Cardiac fibroblast (primary cell): ENCODE measurements at regions not wholly inside any gene's neighbourhood (a gene's known extent, or its start where the extent isn't known, plus 50 kb on each side); places are given as distances from the start of the nearest gene placed in this dataset.
A peak's percentile ranks its signal among the peaks of the same experiment; 100 is the strongest.

Experiments
- DNase-seq, 2 donors: peaks; one replicate each; pipeline versions ENCODE4 v3.0.0 to v3.0.0-alpha.2; 2010; ENCODE audit warnings: low read depth in 2 of 2
- H3K4me3 ChIP-seq, 2 donors: replicated peaks in 1 of 2; 1 replicate in 1 of 2; 2 replicates in 1 of 2; pipeline ENCODE4 v1.5.1; 2011; ENCODE audit warnings: low read depth in 2 of 2, low read length in 2 of 2, mild to moderate bottlenecking in 2 of 2, moderate library complexity in 1 of 2
- TF ChIP-seq, protein P1 (sequence below): IDR thresholded peaks from one replicate; pipeline ENCODE4 v1.5.1; 2011; ENCODE audit warnings: low read depth, mild to moderate bottlenecking, low read length, inconsistent platforms

- TF ChIP-seq, protein P1, sequence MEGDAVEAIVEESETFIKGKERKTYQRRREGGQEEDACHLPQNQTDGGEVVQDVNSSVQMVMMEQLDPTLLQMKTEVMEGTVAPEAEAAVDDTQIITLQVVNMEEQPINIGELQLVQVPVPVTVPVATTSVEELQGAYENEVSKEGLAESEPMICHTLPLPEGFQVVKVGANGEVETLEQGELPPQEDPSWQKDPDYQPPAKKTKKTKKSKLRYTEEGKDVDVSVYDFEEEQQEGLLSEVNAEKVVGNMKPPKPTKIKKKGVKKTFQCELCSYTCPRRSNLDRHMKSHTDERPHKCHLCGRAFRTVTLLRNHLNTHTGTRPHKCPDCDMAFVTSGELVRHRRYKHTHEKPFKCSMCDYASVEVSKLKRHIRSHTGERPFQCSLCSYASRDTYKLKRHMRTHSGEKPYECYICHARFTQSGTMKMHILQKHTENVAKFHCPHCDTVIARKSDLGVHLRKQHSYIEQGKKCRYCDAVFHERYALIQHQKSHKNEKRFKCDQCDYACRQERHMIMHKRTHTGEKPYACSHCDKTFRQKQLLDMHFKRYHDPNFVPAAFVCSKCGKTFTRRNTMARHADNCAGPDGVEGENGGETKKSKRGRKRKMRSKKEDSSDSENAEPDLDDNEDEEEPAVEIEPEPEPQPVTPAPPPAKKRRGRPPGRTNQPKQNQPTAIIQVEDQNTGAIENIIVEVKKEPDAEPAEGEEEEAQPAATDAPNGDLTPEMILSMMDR: no peak
- no peak overlapping the region for H3K4me3 ChIP-seq
- DNase-seq: no peak
These were observed 215.0 kb downstream of the IRS1 start for GRCh38 chr2:226584518-226585055.

DNA sequence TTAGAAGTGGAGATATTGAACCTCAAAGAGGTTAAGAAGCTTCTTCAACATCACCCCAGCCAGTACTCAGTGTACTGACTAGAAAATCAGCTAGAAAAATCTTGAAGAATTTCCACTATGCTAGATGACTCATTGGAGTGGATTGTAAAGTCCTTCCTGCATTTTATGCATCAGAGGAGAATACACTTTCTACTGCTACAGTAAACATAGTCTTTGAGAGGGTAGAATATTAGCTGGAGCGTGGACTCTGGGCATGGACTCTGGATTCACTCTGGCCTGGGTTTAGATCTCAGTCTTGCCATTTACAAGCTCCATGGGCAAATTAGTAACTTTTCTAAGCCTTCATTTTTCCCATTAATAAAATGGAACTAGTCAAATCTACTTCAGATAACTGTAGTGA is 215.9 kb downstream of the IRS1 start:
- no peak overlapping the region for H3K4me3 ChIP-seq
- peak; percentile 85 to 94 for DNase-seq
- TF ChIP-seq, protein P1: no peak

GRCh38 chr2:226581661-226582060 is 218.0 kb downstream of the IRS1 start:
- no peak for DNase-seq
- TF ChIP-seq, protein P1: no peak
- H3K4me3 ChIP-seq: no peak overlapping the region

DNA sequence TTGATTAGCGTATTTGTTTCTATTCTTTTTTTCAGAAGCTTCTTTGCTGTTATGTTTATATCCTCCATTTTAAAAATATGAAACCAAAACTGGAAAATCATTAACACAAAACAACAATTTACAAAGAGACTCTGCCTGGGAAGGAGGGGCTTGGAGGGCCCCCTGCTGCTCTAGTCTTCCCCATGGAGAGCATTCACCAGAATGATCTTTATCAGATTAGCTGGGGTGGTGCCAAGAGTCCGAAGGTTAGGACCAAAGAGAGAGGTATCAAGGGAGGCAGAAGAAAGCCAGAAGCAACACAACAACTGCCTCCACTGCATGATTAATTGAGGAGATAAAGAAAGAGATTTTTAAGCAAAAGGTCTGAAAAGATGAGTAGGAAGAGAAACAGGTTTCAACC is 218.6 kb downstream of the IRS1 start:
- DNase-seq: no peak
- H3K4me3 ChIP-seq: no peak overlapping the region
- TF ChIP-seq, protein P1: no peak

GRCh38 chr2:226580403-226580802 is 219.2 kb downstream of the IRS1 start:
- no peak overlapping the region for H3K4me3 ChIP-seq
- DNase-seq: peak in 1 of 2 donors; percentile 17
- TF ChIP-seq, protein P1: no peak

DNA sequence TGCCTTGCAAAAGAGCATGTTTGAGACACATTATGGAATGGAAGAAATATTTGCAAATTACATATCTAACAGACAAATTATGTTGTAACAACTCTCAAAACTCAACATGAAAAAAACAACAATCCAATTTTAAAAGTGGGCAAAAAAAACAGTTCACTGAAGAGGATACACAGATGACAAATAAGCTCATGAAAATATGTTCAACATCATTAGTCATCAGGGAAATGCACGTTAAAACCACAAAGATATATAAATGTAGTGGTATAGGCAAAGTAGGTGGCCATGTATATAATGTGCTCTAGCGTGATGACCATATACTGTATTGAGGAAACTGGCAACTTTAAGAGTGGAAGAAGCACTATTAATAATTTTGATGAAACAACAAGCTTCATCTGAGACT is 220.1 kb downstream of the IRS1 start:
- peak in 1 of 2 donors; percentile 67 for DNase-seq
- H3K4me3 ChIP-seq: no peak overlapping the region
- TF ChIP-seq, protein P1: no peak

DNA sequence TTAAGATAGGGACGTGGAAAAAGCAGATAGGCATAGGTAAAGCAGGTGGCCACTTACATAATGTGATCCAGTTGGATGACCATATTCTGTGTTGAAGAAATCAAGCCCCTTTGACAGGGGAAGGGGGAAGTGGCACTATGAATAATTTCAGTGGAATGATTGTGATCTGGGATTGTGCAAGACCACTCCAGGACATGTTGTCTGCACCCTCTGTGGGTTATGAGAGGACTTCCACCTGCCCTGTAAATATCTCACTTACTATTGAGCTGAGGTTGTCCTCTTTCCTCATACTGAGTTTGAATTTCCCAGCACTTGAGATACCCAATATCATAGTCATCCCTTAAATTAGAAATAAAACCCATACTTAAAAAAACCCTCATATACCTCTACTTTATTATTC is 220.7 kb downstream of the IRS1 start:
- no peak overlapping the region for H3K4me3 ChIP-seq
- peak; percentile 48 to 87 for DNase-seq
- TF ChIP-seq, protein P1: no peak
